HEK293 (cell line): ENCODE measurements at regions not wholly inside any gene's neighbourhood (a gene's known extent, or its start where the extent isn't known, plus 50 kb on each side); places are given as distances from the start of the nearest gene placed in this dataset.

Experiments used
- CTCF ChIA-PET: fragments of 350-600 bp; formaldehyde crosslinking; extraction: SDS; loops from one replicate; lab custom pipeline; 2021; ENCODE audit warnings: antibody characterized with exemption; lab: Yijun Ruan, JAX
- POLR2A ChIA-PET: fragments of 300-600 bp; formaldehyde crosslinking; extraction: SDS; loops from one replicate; lab custom pipeline; 2020; ENCODE audit warnings: antibody characterized with exemption, inconsistent platforms; lab: Yijun Ruan, JAX
- H3K27ac ChIP-seq: fragments of 200-500 bp; sonication (Bioruptor generic); 2 replicates; pipeline ENCODE4 v1.5.1; 2014; ENCODE audit warnings: low read depth, low read length, control low read depth, inconsistent platforms; ENCODE audit errors: extremely low read depth
- H3K36me3 ChIP-seq, 2 experiments: fragments of 200-500 bp in 1 of 2; sonication (Bioruptor generic) in 1 of 2; 1 replicate in 1 of 2; 2 replicates in 1 of 2; pipeline ENCODE4 v1.5.1; 2014 to 2017; ENCODE audit warnings: inconsistent platforms in 2 of 2, low read length in 2 of 2; ENCODE audit not compliant: control insufficient read depth in 2 of 2, insufficient read depth in 1 of 2
- H3K4me1 ChIP-seq: fragments of 200-500 bp; sonication (Bioruptor generic); 2 replicates; pipeline ENCODE4 v1.5.1; 2014; ENCODE audit warnings: mild to moderate bottlenecking, low read length, inconsistent platforms; ENCODE audit not compliant: control insufficient read depth, insufficient read depth
- H3K4me3 ChIP-seq: 2 replicates; pipeline ENCODE4 v1.5.1; 2011; ENCODE audit warnings: low read depth, mild to moderate bottlenecking, control low read depth, low read length, moderate library complexity
- H3K9me3 ChIP-seq: fragments of 200-500 bp; sonication (Bioruptor generic); 2 replicates; pipeline ENCODE4 v1.5.1; 2014; ENCODE audit warnings: low read depth, low read length, inconsistent platforms; ENCODE audit not compliant: control insufficient read depth, insufficient read depth
- IKZF3 ChIP-seq: fragments of 450-650 bp; IDR thresholded peaks from 2 replicates; pipeline ENCODE4 v1.5.0; 2018; ENCODE audit warnings: missing biosample characterization, mild to moderate bottlenecking, missing genetic modification characterization, moderate library complexity
- SETDB1 ChIP-seq: IDR thresholded peaks from one replicate; pipeline ENCODE4 v1.6.1; 2017; ENCODE audit warnings: mild to moderate bottlenecking, low read length, moderate library complexity, mixed read lengths; ENCODE audit not compliant: insufficient read length
- WT1 ChIP-seq: fragments of 450-650 bp; formaldehyde crosslinking; IDR thresholded peaks from 2 replicates; pipeline ENCODE4 v1.5.1; 2016; ENCODE audit warnings: missing biosample characterization, missing genetic modification characterization
- ZNF121 ChIP-seq: fragments of 450-650 bp; formaldehyde crosslinking; IDR thresholded peaks from 2 replicates; pipeline ENCODE4 v1.5.1; 2016; ENCODE audit warnings: missing biosample characterization, missing genetic modification characterization
- ZNF132 ChIP-seq: fragments of 450-650 bp; formaldehyde crosslinking; IDR thresholded peaks from 2 replicates; pipeline ENCODE4 v1.5.1; 2017; ENCODE audit warnings: missing biosample characterization, missing genetic modification characterization, borderline replicate concordance
- ZNF138 ChIP-seq: fragments of 450-650 bp; formaldehyde crosslinking; IDR thresholded peaks from 2 replicates; pipeline ENCODE4 v1.5.1; 2016; ENCODE audit warnings: missing biosample characterization, missing genetic modification characterization, borderline replicate concordance
- ZNF19 ChIP-seq: fragments of 450-650 bp; formaldehyde crosslinking; IDR thresholded peaks from 2 replicates; pipeline ENCODE4; 2016; ENCODE audit warnings: missing biosample characterization, missing genetic modification characterization, low read depth
- ZNF239 ChIP-seq: fragments of 450-650 bp; formaldehyde crosslinking; IDR thresholded peaks from 2 replicates; pipeline ENCODE4 v1.5.1; 2016; ENCODE audit warnings: missing biosample characterization, missing genetic modification characterization
- ZNF302 ChIP-seq: fragments of 450-650 bp; formaldehyde crosslinking; IDR thresholded peaks from 2 replicates; pipeline ENCODE4 v1.5.1; 2016; ENCODE audit warnings: missing biosample characterization, missing genetic modification characterization, low read depth
- ZNF350 ChIP-seq: fragments of 450-650 bp; formaldehyde crosslinking; IDR thresholded peaks from 2 replicates; pipeline ENCODE4 v1.5.0; 2017; ENCODE audit warnings: missing biosample characterization, mild to moderate bottlenecking, missing genetic modification characterization
- ZNF423 ChIP-seq: fragments of 450-650 bp; formaldehyde crosslinking; IDR thresholded peaks from 2 replicates; pipeline ENCODE4 v1.5.1; 2016; ENCODE audit warnings: missing biosample characterization, missing genetic modification characterization
- ZNF510 ChIP-seq: fragments of 450-650 bp; formaldehyde crosslinking; IDR thresholded peaks from 2 replicates; pipeline ENCODE4 v1.5.1; 2018; ENCODE audit warnings: mild to moderate bottlenecking, missing genetic modification characterization, missing biosample characterization; ENCODE audit not compliant: insufficient replicate concordance
- ZNF658 ChIP-seq: fragments of 450-650 bp; formaldehyde crosslinking; IDR thresholded peaks from 2 replicates; pipeline ENCODE4; 2016; ENCODE audit warnings: missing biosample characterization, missing genetic modification characterization
- ZNF670 ChIP-seq: fragments of 450-650 bp; formaldehyde crosslinking; IDR thresholded peaks from 2 replicates; pipeline ENCODE4 v1.5.1; 2016; ENCODE audit warnings: missing biosample characterization, missing genetic modification characterization, low read depth
- ZNF791 ChIP-seq: fragments of 450-650 bp; formaldehyde crosslinking; IDR thresholded peaks from 2 replicates; pipeline ENCODE4 v1.5.1; 2016; ENCODE audit warnings: missing biosample characterization, missing genetic modification characterization
- TF ChIP-seq, protein P1 (sequence below): fragments of 450-650 bp; formaldehyde crosslinking; IDR thresholded peaks from 2 replicates; pipeline ENCODE4 v1.5.1; 2016; ENCODE audit warnings: missing biosample characterization, missing genetic modification characterization
- TF ChIP-seq, protein P2 (sequence below): fragments of 450-650 bp; formaldehyde crosslinking; IDR thresholded peaks from 2 replicates; pipeline ENCODE4 v1.5.1; 2017; ENCODE audit warnings: missing biosample characterization, missing genetic modification characterization
- TF ChIP-seq, protein P3 (sequence below): fragments of 450-650 bp; IDR thresholded peaks from 2 replicates; pipeline ENCODE4 v1.5.1; 2018; ENCODE audit warnings: missing biosample characterization, mild to moderate bottlenecking, missing genetic modification characterization
- TF ChIP-seq, protein P4 (sequence below): fragments of 450-650 bp; formaldehyde crosslinking; IDR thresholded peaks from 2 replicates; pipeline ENCODE4 v1.5.1; 2017; ENCODE audit warnings: missing biosample characterization, mild to moderate bottlenecking, missing genetic modification characterization, moderate library complexity
- TF ChIP-seq, protein P5 (sequence below): fragments of 450-650 bp; formaldehyde crosslinking; IDR thresholded peaks from 2 replicates; pipeline ENCODE4 v1.5.1; 2016; ENCODE audit warnings: missing biosample characterization, missing genetic modification characterization
- TF ChIP-seq, protein P6 (sequence below): fragments of 450-650 bp; formaldehyde crosslinking; IDR thresholded peaks from 2 replicates; pipeline ENCODE4 v1.5.1; 2016; ENCODE audit warnings: missing biosample characterization, missing genetic modification characterization
- TF ChIP-seq, protein P7 (sequence below): fragments of 450-650 bp; formaldehyde crosslinking; IDR thresholded peaks from 2 replicates; pipeline ENCODE4 v1.5.1; 2017; ENCODE audit warnings: missing biosample characterization, missing genetic modification characterization

DNA sequence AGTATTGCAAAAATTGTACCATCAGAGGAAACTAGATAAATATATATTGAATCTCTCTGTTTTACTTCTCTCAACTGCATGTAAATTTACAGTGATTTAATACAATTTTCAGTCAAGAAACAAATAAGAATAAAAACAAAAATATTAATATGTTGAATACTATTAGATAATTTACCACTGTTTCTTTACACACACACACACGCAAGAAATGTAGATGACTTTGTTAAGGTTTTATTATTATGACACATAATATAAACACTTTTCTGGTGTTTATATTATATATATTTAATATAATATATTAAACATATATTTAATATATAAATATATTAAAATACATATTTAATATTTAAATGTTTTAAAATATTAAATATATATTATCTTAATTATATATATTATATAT is 814.3 kb upstream of the CDH10 start:
- H3K27ac ChIP-seq, result no peak overlapping the region
- no peak for TF ChIP-seq ZNF132 (tag by site-specific recombination)
- TF ChIP-seq ZNF138 (tag by site-specific recombination), result no peak
- TF ChIP-seq, protein P1, sequence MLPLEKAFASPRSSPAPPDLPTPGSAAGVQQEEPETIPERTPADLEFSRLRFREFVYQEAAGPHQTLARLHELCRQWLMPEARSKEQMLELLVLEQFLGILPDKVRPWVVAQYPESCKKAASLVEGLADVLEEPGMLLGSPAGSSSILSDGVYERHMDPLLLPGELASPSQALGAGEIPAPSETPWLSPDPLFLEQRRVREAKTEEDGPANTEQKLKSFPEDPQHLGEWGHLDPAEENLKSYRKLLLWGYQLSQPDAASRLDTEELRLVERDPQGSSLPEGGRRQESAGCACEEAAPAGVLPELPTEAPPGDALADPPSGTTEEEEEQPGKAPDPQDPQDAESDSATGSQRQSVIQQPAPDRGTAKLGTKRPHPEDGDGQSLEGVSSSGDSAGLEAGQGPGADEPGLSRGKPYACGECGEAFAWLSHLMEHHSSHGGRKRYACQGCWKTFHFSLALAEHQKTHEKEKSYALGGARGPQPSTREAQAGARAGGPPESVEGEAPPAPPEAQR (tag by site-specific recombination), result no peak
- TF ChIP-seq, protein P2, sequence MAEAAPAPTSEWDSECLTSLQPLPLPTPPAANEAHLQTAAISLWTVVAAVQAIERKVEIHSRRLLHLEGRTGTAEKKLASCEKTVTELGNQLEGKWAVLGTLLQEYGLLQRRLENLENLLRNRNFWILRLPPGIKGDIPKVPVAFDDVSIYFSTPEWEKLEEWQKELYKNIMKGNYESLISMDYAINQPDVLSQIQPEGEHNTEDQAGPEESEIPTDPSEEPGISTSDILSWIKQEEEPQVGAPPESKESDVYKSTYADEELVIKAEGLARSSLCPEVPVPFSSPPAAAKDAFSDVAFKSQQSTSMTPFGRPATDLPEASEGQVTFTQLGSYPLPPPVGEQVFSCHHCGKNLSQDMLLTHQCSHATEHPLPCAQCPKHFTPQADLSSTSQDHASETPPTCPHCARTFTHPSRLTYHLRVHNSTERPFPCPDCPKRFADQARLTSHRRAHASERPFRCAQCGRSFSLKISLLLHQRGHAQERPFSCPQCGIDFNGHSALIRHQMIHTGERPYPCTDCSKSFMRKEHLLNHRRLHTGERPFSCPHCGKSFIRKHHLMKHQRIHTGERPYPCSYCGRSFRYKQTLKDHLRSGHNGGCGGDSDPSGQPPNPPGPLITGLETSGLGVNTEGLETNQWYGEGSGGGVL, result no peak
- TF ChIP-seq WT1, result no peak
- TF ChIP-seq ZNF302 (tag by site-specific recombination), result no peak
- TF ChIP-seq ZNF121, result no peak
- no peak for TF ChIP-seq ZNF791
- no peak for TF ChIP-seq ZNF510 (tag by site-specific recombination)
- TF ChIP-seq, protein P3, sequence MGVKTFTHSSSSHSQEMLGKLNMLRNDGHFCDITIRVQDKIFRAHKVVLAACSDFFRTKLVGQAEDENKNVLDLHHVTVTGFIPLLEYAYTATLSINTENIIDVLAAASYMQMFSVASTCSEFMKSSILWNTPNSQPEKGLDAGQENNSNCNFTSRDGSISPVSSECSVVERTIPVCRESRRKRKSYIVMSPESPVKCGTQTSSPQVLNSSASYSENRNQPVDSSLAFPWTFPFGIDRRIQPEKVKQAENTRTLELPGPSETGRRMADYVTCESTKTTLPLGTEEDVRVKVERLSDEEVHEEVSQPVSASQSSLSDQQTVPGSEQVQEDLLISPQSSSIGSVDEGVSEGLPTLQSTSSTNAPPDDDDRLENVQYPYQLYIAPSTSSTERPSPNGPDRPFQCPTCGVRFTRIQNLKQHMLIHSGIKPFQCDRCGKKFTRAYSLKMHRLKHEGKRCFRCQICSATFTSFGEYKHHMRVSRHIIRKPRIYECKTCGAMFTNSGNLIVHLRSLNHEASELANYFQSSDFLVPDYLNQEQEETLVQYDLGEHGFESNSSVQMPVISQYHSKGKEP (tag by site-specific recombination), result no peak
- TF ChIP-seq, protein P4, sequence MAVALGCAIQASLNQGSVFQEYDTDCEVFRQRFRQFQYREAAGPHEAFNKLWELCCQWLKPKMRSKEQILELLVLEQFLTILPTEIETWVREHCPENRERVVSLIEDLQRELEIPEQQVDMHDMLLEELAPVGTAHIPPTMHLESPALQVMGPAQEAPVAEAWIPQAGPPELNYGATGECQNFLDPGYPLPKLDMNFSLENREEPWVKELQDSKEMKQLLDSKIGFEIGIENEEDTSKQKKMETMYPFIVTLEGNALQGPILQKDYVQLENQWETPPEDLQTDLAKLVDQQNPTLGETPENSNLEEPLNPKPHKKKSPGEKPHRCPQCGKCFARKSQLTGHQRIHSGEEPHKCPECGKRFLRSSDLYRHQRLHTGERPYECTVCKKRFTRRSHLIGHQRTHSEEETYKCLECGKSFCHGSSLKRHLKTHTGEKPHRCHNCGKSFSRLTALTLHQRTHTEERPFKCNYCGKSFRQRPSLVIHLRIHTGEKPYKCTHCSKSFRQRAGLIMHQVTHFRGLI (tag by site-specific recombination), result no peak
- TF ChIP-seq, protein P5, sequence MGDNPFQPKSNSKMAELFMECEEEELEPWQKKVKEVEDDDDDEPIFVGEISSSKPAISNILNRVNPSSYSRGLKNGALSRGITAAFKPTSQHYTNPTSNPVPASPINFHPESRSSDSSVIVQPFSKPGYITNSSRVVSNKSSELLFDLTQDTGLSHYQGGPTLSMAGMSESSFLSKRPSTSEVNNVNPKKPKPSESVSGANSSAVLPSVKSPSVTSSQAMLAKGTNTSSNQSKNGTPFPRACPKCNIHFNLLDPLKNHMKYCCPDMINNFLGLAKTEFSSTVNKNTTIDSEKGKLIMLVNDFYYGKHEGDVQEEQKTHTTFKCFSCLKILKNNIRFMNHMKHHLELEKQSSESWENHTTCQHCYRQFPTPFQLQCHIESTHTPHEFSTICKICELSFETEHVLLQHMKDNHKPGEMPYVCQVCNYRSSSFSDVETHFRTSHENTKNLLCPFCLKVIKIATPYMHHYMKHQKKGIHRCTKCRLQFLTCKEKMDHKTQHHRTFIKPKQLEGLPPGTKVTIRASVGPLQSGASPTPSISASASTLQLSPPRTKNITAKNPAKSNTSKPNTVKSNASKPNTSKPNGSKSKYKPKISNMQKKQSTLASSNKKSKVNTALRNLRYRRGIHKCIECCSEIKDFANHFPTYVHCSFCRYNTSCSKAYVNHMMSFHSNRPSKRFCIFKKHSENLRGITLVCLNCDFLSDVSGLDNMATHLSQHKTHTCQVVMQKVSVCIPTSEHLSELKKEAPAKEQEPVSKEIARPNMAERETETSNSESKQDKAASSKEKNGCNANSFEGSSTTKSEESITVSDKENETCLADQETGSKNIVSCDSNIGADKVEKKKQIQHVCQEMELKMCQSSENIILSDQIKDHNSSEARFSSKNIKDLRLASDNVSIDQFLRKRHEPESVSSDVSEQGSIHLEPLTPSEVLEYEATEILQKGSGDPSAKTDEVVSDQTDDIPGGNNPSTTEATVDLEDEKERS (tag by site-specific recombination), result no peak
- TF ChIP-seq ZNF658 (tag by site-specific recombination), result no peak
- TF ChIP-seq ZNF350, result no peak
- no peak for TF ChIP-seq SETDB1
- TF ChIP-seq, all 188 proteins: peak for 0
- Histone ChIP-seq H3K4me1 (no peaks in the 10 kb centered on the region), H3K36me3 (no peaks in the 10 kb centered on the region), H3K4me3 (no peak overlapping the region), H3K9me3 (no peaks in the 10 kb centered on the region)
- ChIA-PET CTCF (no interaction called here), POLR2A (no interaction called here)

DNA sequence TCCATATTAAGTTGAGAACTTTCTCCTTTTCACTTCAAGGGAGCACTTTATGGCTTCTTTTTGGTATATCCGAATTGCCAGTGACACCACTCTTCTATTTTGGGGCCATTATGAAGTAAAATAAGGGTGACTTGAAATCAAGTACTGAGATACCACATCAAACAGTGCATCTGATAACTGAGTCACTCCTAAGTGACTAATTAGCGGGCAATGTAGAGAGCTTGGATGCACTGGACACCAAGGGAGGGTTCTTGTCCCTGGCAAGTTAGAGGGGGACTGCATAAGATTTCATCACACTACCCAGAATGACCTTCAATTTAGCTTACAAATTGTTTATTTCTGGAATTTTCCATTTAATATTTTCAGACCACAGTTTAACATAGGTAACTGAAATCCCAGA is 813.9 kb upstream of the CDH10 start:
- Histone ChIP-seq H3K27ac (no peak overlapping the region), H3K9me3 (no peaks in the 10 kb centered on the region), H3K4me3 (no peak overlapping the region), H3K36me3 (no peaks in the 10 kb centered on the region), H3K4me1 (no peaks in the 10 kb centered on the region)
- ChIA-PET CTCF (no interaction called here), POLR2A (no interaction called here)
- TF ChIP-seq ZNF670 (tag by site-specific recombination) (no peak), IKZF3 (no peak), ZNF19 (tag by site-specific recombination) (no peak), ZNF423 (tag by site-specific recombination) (no peak), ZNF239 (tag by site-specific recombination) (no peak)
- TF ChIP-seq, protein P6, sequence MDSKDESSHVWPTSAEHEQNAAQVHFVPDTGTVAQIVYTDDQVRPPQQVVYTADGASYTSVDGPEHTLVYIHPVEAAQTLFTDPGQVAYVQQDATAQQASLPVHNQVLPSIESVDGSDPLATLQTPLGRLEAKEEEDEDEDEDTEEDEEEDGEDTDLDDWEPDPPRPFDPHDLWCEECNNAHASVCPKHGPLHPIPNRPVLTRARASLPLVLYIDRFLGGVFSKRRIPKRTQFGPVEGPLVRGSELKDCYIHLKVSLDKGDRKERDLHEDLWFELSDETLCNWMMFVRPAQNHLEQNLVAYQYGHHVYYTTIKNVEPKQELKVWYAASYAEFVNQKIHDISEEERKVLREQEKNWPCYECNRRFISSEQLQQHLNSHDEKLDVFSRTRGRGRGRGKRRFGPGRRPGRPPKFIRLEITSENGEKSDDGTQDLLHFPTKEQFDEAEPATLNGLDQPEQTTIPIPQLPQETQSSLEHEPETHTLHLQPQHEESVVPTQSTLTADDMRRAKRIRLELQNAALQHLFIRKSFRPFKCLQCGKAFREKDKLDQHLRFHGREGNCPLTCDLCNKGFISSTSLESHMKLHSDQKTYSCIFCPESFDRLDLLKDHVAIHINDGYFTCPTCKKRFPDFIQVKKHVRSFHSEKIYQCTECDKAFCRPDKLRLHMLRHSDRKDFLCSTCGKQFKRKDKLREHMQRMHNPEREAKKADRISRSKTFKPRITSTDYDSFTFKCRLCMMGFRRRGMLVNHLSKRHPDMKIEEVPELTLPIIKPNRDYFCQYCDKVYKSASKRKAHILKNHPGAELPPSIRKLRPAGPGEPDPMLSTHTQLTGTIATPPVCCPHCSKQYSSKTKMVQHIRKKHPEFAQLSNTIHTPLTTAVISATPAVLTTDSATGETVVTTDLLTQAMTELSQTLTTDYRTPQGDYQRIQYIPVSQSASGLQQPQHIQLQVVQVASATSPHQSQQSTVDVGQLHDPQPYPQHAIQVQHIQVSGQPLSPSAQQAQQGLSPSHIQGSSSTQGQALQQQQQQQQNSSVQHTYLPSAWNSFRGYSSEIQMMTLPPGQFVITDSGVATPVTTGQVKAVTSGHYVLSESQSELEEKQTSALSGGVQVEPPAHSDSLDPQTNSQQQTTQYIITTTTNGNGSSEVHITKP (tag by site-specific recombination), result no peak
- TF ChIP-seq, protein P7, sequence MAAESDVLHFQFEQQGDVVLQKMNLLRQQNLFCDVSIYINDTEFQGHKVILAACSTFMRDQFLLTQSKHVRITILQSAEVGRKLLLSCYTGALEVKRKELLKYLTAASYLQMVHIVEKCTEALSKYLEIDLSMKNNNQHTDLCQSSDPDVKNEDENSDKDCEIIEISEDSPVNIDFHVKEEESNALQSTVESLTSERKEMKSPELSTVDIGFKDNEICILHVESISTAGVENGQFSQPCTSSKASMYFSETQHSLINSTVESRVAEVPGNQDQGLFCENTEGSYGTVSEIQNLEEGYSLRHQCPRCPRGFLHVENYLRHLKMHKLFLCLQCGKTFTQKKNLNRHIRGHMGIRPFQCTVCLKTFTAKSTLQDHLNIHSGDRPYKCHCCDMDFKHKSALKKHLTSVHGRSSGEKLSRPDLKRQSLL (tag by site-specific recombination), result no peak
